RWPE1 (cell line): ENCODE measurements at regions not wholly inside any gene's neighbourhood (a gene's known extent, or its start where the extent isn't known, plus 50 kb on each side); places are given as distances from the start of the nearest gene placed in this dataset.

Experiments used
- CTCF ChIA-PET: fragments of 350-600 bp; sonication (Branson Sonifier 250); formaldehyde crosslinking; extraction: SDS; loops from one replicate; lab custom pipeline; 2021; lab: Yijun Ruan, JAX
- POLR2A ChIA-PET: fragments of 400-600 bp; formaldehyde crosslinking; extraction: SDS; loops from one replicate; lab custom pipeline; 2020; ENCODE audit warnings: antibody characterized with exemption; ENCODE audit not compliant: low non-redundant PET; lab: Yijun Ruan, JAX
- DNase-seq: peaks from one replicate; pipeline ENCODE4 v3.0.0; 2012; ENCODE audit warnings: low spot score
- H3K27ac ChIP-seq: fragments of 450-650 bp; 2 replicates; pipeline ENCODE4 v1.5.1; 2017
- TF ChIP-seq, protein P1 (sequence below): fragments of 450-650 bp; conservative IDR thresholded peaks from 2 replicates; pipeline ENCODE4 v1.5.1; 2017; ENCODE audit warnings: low read depth, mild to moderate bottlenecking

- DNase-seq = no peak
- CTCF ChIA-PET = no interaction called here
- POLR2A ChIA-PET = no interaction called here
- H3K27ac ChIP-seq = no peak overlapping the region
- TF ChIP-seq, protein P1, sequence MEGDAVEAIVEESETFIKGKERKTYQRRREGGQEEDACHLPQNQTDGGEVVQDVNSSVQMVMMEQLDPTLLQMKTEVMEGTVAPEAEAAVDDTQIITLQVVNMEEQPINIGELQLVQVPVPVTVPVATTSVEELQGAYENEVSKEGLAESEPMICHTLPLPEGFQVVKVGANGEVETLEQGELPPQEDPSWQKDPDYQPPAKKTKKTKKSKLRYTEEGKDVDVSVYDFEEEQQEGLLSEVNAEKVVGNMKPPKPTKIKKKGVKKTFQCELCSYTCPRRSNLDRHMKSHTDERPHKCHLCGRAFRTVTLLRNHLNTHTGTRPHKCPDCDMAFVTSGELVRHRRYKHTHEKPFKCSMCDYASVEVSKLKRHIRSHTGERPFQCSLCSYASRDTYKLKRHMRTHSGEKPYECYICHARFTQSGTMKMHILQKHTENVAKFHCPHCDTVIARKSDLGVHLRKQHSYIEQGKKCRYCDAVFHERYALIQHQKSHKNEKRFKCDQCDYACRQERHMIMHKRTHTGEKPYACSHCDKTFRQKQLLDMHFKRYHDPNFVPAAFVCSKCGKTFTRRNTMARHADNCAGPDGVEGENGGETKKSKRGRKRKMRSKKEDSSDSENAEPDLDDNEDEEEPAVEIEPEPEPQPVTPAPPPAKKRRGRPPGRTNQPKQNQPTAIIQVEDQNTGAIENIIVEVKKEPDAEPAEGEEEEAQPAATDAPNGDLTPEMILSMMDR = no peak
These were observed 249.8 kb downstream of the AUH start for GRCh38 chr9:91111876-91112275.

- CTCF ChIA-PET = interaction anchor here (0.6 kb wide), 2 partner anchors 12 to 54 kb away, joined by 3 to 4 read pairs; no protein-coding TSS in a partner anchor
- no peak overlapping the region for H3K27ac ChIP-seq
- TF ChIP-seq, protein P1 = no peak
- POLR2A ChIA-PET = no interaction called here
- DNase-seq = no peak
These were observed 248.7 kb downstream of the AUH start for GRCh38 chr9:91113016-91113415.

DNA sequence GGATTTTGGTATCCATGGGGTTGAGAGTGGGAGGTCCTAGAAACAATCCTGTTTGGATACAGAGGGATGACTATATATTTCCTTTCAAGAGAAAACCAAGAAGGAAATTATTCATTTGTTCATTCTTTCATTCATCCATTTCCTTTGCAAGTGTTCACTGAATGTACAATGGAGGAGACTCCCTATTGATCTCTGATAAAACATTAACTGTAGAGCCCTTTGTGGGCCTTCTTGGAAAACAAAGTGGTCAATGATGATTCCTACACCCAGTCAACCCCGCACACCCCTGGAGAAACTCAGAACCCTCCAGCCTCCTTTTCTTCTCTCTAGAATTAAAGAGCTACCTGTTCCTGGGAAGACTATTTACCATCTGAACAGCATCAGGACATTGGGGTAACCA, 247.3 kb downstream of the AUH start:
- no peak for DNase-seq
- TF ChIP-seq, protein P1 = no peak
- CTCF ChIA-PET = no interaction called here
- H3K27ac ChIP-seq = no peak overlapping the region
- POLR2A ChIA-PET = no interaction called here

DNA sequence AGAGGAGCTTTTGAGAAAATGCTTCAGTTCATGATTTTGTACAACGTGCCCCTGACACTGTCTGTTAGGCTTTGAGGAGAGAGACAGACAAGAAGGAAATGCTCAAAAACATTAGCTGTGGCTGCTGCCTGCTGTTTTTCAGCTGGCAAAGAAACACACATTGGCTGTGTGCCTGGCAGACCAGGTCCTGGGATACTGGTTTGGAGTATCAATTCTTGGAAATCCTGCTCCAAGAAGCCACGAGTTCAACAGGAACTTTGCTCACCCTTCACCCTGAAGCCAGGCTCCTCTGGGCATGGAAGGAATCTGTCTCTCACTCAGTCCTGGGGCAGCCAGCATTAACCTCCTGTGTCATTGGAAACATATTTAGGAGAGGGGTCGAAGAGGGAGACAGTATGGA, 245.5 kb downstream of the AUH start:
- no peak for DNase-seq
- TF ChIP-seq, protein P1 = no peak
- ChIA-PET CTCF (no interaction called here), POLR2A (no interaction called here)
- no peak overlapping the region for H3K27ac ChIP-seq

DNA sequence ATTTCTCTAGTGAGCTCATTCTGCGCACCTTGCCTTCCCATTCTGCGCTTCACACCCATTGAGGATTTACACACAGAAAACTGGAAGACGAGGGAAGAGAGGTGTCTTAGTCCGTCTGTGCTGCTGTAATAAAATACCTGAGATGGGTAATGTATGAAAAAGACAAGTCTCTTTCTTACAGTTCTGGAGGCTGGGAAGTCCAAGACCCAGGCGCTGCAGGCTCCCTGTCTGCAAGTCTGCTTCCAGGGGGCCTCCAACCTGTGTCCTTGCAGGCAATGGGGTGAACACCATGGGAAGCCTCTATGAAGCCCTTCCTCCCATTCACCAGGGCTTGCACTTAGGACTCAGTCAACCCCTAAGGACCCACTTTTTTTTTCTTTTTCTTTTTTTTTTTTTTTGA, 245.0 kb downstream of the AUH start:
- no peak overlapping the region for H3K27ac ChIP-seq
- ChIA-PET CTCF (interaction anchor here (0.7 kb wide), 1 partner anchor 318 kb away, joined by 3 read pairs; no protein-coding TSS in a partner anchor), POLR2A (no interaction called here)
- no peak for DNase-seq
- TF ChIP-seq, protein P1 = no peak

GRCh38 chr9:91117474-91117891, 244.2 kb downstream of the AUH start:
- TF ChIP-seq, protein P1 = no peak
- no peak overlapping the region for H3K27ac ChIP-seq
- POLR2A ChIA-PET = no interaction called here
- no peak for DNase-seq
- CTCF ChIA-PET = interaction anchor here (0.7 kb wide), 1 partner anchor 317 kb away, joined by 3 read pairs; no protein-coding TSS in a partner anchor
